CD14-positive monocyte (primary cell): ENCODE measurements at regions not wholly inside any gene's neighbourhood (a gene's known extent, or its start where the extent isn't known, plus 50 kb on each side); places are given as distances from the start of the nearest gene placed in this dataset.

Experiments used
- DNase-seq, 3 donors: peaks; one replicate each; pipeline ENCODE4 v3.0.0-alpha.2; 2011 to 2022
- H2AFZ ChIP-seq: 2 replicates; pipeline ENCODE4 v1.6.0; 2012; ENCODE audit warnings: mild to moderate bottlenecking, low read depth, low read length, inconsistent platforms; ENCODE audit not compliant: insufficient read depth, poor library complexity, severe bottlenecking
- H3K27ac ChIP-seq, 2 donors: 1 replicate in 1 of 2; 2 replicates in 1 of 2; pipeline ENCODE4 v1.5.1; 2012 to 2013; ENCODE audit warnings: low read length in 2 of 2, control low read depth in 1 of 2, inconsistent platforms in 1 of 2, low read depth in 1 of 2, mild to moderate bottlenecking in 1 of 2
- H3K27me3 ChIP-seq, 2 donors: one replicate each; pipeline versions ENCODE4 v1.6.0 to v1.6.1; 2011 to 2013; ENCODE audit warnings: low read length in 2 of 2; ENCODE audit not compliant: control insufficient read depth in 2 of 2, insufficient read depth in 2 of 2
- H3K36me3 ChIP-seq, 2 donors: replicated peaks in 1 of 2; 1 replicate in 1 of 2; 2 replicates in 1 of 2; pipeline versions ENCODE4 v1.5.1 to v1.6.1; 2012 to 2013; ENCODE audit warnings: low read length in 2 of 2, control low read depth in 1 of 2, inconsistent platforms in 1 of 2, mild to moderate bottlenecking in 1 of 2; ENCODE audit not compliant: insufficient read depth in 2 of 2, control insufficient read depth in 1 of 2
- H3K4me1 ChIP-seq, 2 donors: 1 replicate in 1 of 2; 2 replicates in 1 of 2; pipeline versions ENCODE4 v1.5.1 to v1.6.1; 2012 to 2013; ENCODE audit warnings: low read length in 2 of 2, control low read depth in 1 of 2, inconsistent platforms in 1 of 2, mild to moderate bottlenecking in 1 of 2, moderate library complexity in 1 of 2; ENCODE audit not compliant: insufficient read depth in 2 of 2, control insufficient read depth in 1 of 2
- H3K4me2 ChIP-seq: replicated peaks from 2 replicates; pipeline ENCODE3; 2012; ENCODE audit warnings: low read length, moderate library complexity, mild to moderate bottlenecking; ENCODE audit not compliant: poor library complexity, severe bottlenecking; ENCODE audit errors: extremely low read depth
- H3K4me3 ChIP-seq, 3 experiments: fragments of 200-600 bp in 1 of 3; sonication (generic) in 1 of 3; replicated peaks in 1 of 3; 1 replicate in 2 of 3; 2 replicates in 1 of 3; pipeline ENCODE4 v1.5.1; 2011 to 2013; ENCODE audit warnings: low read length in 3 of 3, mild to moderate bottlenecking in 3 of 3, control low read depth in 2 of 3, low read depth in 2 of 3, inconsistent platforms in 1 of 3, moderate library complexity in 1 of 3
- H3K79me2 ChIP-seq: 2 replicates; pipeline ENCODE4 v1.6.0; 2012; ENCODE audit warnings: mild to moderate bottlenecking, control low read depth, inconsistent platforms, low read length, moderate library complexity; ENCODE audit not compliant: insufficient read depth
- H3K9ac ChIP-seq: 2 replicates; pipeline ENCODE4 v1.6.0; 2017; ENCODE audit warnings: low read length, mild to moderate bottlenecking; ENCODE audit not compliant: insufficient read depth, poor library complexity, severe bottlenecking
- H3K9me3 ChIP-seq, 2 donors: replicated peaks in 1 of 2; 1 replicate in 1 of 2; 2 replicates in 1 of 2; pipeline versions ENCODE4 v1.5.1 to v1.6.1; 2012 to 2013; ENCODE audit warnings: low read length in 2 of 2, control low read depth in 1 of 2; ENCODE audit not compliant: control insufficient read depth in 1 of 2, insufficient read depth in 1 of 2
- H4K20me1 ChIP-seq: 2 replicates; pipeline ENCODE4 v1.6.0; 2012; ENCODE audit warnings: mild to moderate bottlenecking, low read length, control low read depth, moderate library complexity; ENCODE audit not compliant: insufficient read depth
- H3K27ac Mint-ChIP-seq, 7 donors: one replicate each; pipeline ENCODE4 v1.8.0; 2020; ENCODE audit warnings: mild to moderate bottlenecking in 7 of 7, mixed read lengths in 7 of 7, moderate library complexity in 6 of 7, inconsistent platforms in 2 of 7
- H3K27me3 Mint-ChIP-seq, 3 donors: one replicate each; pipeline ENCODE4 v1.8.0; 2021 to 2022; ENCODE audit warnings: low read depth in 3 of 3, mild to moderate bottlenecking in 3 of 3, mixed read lengths in 3 of 3, moderate library complexity in 3 of 3, inconsistent platforms in 1 of 3
- H3K36me3 Mint-ChIP-seq, 2 donors: one replicate each; pipeline ENCODE4 v1.8.0; 2020; ENCODE audit warnings: mixed read lengths in 2 of 2, inconsistent platforms in 1 of 2, mild to moderate bottlenecking in 1 of 2
- H3K4me1 Mint-ChIP-seq: one replicate; pipeline ENCODE4 v1.8.0; 2020; ENCODE audit warnings: mild to moderate bottlenecking, mixed read lengths
- H3K4me3 Mint-ChIP-seq, 2 donors: one replicate each; pipeline ENCODE4 v1.8.0; 2020; ENCODE audit warnings: mild to moderate bottlenecking in 2 of 2, mixed read lengths in 2 of 2, moderate library complexity in 1 of 2
- H3K9me3 Mint-ChIP-seq, 7 donors: one replicate each; pipeline ENCODE4 v1.8.0; 2020 to 2022; ENCODE audit warnings: mixed read lengths in 7 of 7, mild to moderate bottlenecking in 6 of 7, moderate library complexity in 6 of 7, inconsistent platforms in 2 of 7
- WGBS: methylation state at CpG from one replicate; pipeline ENCODE4 v1.1.5; 2013; ENCODE audit warnings: missing lambda C conversion rate; ENCODE audit not compliant: insufficient coverage; 5-methylcytosine and 5-hydroxymethylcytosine counted together
- intact Hi-C, 2 donors: fragments of 100-400 bp; cut with micrococcal nuclease; formaldehyde crosslinking; loops; one replicate each; pipeline versions ENCODE4 v1.15.0 to v1.15.1; 2023
- TF ChIP-seq, protein P1 (sequence below): fragments of 200-600 bp; IDR thresholded peaks from one replicate; pipeline ENCODE4 v1.8.0; 2022; ENCODE audit warnings: antibody characterized with exemption, mild to moderate bottlenecking

DNA sequence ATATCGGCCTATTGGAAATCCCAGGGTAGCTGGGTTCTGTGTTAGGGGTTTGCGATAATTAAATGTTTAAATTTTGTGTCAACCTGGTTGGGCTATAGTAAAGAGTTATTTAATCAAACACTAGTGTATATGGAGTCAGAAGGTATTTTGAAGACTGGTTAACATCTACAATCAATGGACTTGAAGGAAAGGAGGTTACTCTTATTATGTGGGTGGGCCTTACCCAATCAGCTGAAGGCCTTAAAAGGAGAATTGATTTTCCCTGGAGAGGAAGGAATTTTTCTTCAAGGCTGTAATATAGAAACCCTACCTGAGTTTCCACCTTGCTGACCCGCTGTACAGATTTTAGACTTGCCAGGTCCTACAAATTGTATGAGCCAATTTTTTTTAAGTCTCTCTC is 411.4 kb downstream of the IRX1 start:
- Histone ChIP-seq H3K27ac (no peak overlapping the region), H2AFZ (no peak overlapping the region), H4K20me1 (no peaks in the 10 kb centered on the region), H3K4me1 (no peaks in the 10 kb centered on the region), H3K9me3 (peaks cover 23 to 36% of the 10 kb centered on the region in 2 donors), H3K4me2 (no peak overlapping the region), H3K36me3 (no peaks in the 10 kb centered on the region), H3K27me3 (no peaks in the 10 kb centered on the region), H3K79me2 (no peaks in the 10 kb centered on the region), H3K4me3 (no peak overlapping the region), H3K9ac (no peak overlapping the region)
- peaks cover 0 to 6% (median 0%) of the 10 kb centered on the region in 3 donors for H3K27me3 Mint-ChIP-seq
- no CpG with 5 or more reads among the region's 3 CpGs for WGBS
- DNase-seq: no peak
- peaks cover 6 to 26% (median 14%) of the 10 kb centered on the region in 7 donors for H3K9me3 Mint-ChIP-seq
- H3K27ac Mint-ChIP-seq: no peak overlapping the region
- H3K4me1 Mint-ChIP-seq: no peaks in the 10 kb centered on the region
- H3K36me3 Mint-ChIP-seq: no peaks in the 10 kb centered on the region
- TF ChIP-seq, protein P1, sequence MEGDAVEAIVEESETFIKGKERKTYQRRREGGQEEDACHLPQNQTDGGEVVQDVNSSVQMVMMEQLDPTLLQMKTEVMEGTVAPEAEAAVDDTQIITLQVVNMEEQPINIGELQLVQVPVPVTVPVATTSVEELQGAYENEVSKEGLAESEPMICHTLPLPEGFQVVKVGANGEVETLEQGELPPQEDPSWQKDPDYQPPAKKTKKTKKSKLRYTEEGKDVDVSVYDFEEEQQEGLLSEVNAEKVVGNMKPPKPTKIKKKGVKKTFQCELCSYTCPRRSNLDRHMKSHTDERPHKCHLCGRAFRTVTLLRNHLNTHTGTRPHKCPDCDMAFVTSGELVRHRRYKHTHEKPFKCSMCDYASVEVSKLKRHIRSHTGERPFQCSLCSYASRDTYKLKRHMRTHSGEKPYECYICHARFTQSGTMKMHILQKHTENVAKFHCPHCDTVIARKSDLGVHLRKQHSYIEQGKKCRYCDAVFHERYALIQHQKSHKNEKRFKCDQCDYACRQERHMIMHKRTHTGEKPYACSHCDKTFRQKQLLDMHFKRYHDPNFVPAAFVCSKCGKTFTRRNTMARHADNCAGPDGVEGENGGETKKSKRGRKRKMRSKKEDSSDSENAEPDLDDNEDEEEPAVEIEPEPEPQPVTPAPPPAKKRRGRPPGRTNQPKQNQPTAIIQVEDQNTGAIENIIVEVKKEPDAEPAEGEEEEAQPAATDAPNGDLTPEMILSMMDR: no peak
- H3K4me3 Mint-ChIP-seq: no peak overlapping the region
- intact Hi-C loops: no loop called here

DNA sequence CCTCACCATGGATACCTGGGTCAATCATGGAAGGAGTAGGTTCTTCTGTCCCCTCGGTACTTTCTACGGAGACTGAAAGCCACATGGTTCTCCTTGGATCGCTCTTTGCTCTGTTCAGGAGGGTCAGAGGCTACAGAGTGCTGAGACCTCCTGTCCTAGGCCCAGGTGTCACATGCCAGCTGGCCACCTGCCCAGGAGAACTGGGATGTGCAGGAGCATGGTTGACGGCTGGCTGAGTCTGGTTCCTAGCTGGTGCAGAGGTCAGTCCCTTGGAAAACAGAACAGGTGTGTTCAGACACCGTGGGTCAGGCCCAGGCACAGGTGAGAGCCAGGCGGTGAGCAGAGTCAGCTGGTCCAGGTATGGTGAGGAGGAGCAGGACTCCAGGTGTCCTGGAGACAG is 416.3 kb downstream of the IRX1 start:
- Mint-ChIP-seq H3K4me1 (peaks cover under 1% of the 10 kb centered on the region), H3K27me3 (peaks cover 0 to 5% (median 2%) of the 10 kb centered on the region in 3 donors), H3K27ac (no peak overlapping the region), H3K9me3 (peaks cover 3 to 16% (median 11%) of the 10 kb centered on the region in 7 donors), H3K36me3 (no peaks in the 10 kb centered on the region), H3K4me3 (no peak overlapping the region)
- Histone ChIP-seq H3K79me2 (no peaks in the 10 kb centered on the region), H4K20me1 (no peaks in the 10 kb centered on the region), H3K27me3 (no peaks in the 10 kb centered on the region), H2AFZ (no peak overlapping the region), H3K4me1 (no peaks in the 10 kb centered on the region), H3K36me3 (no peaks in the 10 kb centered on the region), H3K9me3 (peaks cover 4 to 19% of the 10 kb centered on the region in 2 donors), H3K27ac (no peak overlapping the region), H3K4me2 (no peak overlapping the region), H3K4me3 (no peak overlapping the region), H3K9ac (no peak overlapping the region)
- TF ChIP-seq, protein P1: no peak
- intact Hi-C loops: no loop called here
- 93% methylated on average over 6 of the region's 6 CpGs for WGBS
- no peak for DNase-seq
